ENCODE measurements at regions not wholly inside any gene's neighbourhood (a gene's known extent, or its start where the extent isn't known, plus 50 kb on each side); places are given as distances from the start of the nearest gene placed in this dataset.
"Not testable (repeated sequence)": the region's sequence is repeated elsewhere in the genome, so short reads cannot be mapped to it uniquely, and the experiment has no call there.

DNA sequence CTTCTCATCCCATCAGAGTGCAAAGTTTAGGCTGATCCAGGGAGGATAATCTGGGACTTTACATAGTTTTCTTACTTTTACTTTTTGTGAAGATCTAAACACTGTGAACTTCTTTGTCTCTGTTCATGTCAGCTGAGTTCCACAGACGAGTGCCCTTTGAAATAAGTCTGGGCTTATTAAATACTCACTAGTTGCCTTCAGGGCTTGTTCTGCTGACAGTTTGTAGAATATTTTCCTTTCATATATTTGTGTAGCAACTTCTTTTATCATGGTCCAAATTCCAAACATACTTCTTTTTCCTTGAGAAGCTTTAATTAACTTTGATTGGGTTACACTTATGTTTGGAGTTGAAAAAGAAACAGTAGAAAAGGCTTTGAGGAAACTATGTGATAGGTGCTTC, 109.6 kb downstream of the SH2D1A start:
- no peak overlapping the region for H3K27ac Mint-ChIP-seq (ENCODE audit: unreplicated experiment)
- H3K27me3 Mint-ChIP-seq (ENCODE audit: unreplicated experiment): no peaks in the 10 kb centered on the region
- no peaks in the 10 kb centered on the region for H3K4me1 Mint-ChIP-seq (ENCODE audit: unreplicated experiment)
- no peak overlapping the region for H3K4me3 Mint-ChIP-seq (ENCODE audit: unreplicated experiment)
- H3K9me3 Mint-ChIP-seq (ENCODE audit: unreplicated experiment): no peaks in the 10 kb centered on the region
- H3K36me3 Mint-ChIP-seq (ENCODE audit: low read depth, unreplicated experiment): no peaks in the 10 kb centered on the region
- DNase-seq (ENCODE audit: low spot score): no peak
- TF ChIP-seq, protein P1, sequence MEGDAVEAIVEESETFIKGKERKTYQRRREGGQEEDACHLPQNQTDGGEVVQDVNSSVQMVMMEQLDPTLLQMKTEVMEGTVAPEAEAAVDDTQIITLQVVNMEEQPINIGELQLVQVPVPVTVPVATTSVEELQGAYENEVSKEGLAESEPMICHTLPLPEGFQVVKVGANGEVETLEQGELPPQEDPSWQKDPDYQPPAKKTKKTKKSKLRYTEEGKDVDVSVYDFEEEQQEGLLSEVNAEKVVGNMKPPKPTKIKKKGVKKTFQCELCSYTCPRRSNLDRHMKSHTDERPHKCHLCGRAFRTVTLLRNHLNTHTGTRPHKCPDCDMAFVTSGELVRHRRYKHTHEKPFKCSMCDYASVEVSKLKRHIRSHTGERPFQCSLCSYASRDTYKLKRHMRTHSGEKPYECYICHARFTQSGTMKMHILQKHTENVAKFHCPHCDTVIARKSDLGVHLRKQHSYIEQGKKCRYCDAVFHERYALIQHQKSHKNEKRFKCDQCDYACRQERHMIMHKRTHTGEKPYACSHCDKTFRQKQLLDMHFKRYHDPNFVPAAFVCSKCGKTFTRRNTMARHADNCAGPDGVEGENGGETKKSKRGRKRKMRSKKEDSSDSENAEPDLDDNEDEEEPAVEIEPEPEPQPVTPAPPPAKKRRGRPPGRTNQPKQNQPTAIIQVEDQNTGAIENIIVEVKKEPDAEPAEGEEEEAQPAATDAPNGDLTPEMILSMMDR (IDR thresholded peaks at IDR 0.05; ENCODE audit: unreplicated experiment): no peak

DNA sequence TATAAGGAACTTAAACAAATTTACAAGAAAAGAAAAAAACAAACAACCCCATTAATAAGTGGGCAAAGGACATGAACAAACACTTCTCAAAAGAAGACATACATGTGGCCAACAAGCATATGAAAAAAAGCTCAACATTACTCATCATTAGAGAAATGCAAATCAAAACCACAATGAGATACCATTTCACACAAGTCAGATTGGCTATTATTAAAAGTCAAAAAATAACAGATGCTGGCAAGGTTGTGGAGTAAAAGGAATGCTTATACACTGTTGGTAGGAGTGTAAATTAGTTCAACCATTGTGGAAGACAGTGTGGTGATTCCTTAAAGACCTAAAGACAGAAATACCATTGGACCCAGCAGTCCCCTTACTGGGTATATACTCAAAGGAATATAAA, 113.5 kb downstream of the SH2D1A start:
- H3K27ac Mint-ChIP-seq (ENCODE audit: unreplicated experiment); H3K36me3 Mint-ChIP-seq (ENCODE audit: low read depth, unreplicated experiment); H3K4me1 Mint-ChIP-seq (ENCODE audit: unreplicated experiment); H3K9me3 Mint-ChIP-seq (ENCODE audit: unreplicated experiment); DNase-seq (ENCODE audit: low spot score); H3K4me3 Mint-ChIP-seq (ENCODE audit: unreplicated experiment); H3K27me3 Mint-ChIP-seq (ENCODE audit: unreplicated experiment): not testable (repeated sequence)

DNA sequence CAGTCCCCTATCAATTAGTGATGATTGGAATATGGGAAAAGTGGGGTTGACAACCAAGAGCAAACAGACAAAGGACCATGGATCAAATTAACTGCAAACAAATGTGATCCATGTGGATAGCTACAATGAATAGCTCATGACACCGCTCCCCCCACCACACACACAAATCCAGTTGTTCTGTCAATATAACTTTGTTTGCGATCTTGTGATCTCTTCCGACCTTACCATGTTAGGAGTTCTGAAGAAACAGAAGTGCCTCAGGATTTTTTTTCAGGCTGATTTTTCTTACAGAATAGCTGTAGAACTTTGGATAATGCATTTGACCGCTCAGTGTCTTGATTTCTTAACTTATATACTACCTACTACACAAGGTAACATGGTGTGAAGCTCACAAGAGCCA, 116.6 kb downstream of the SH2D1A start:
- Mint-ChIP-seq H3K4me3 (ENCODE audit: unreplicated experiment) (no peak overlapping the region), H3K4me1 (ENCODE audit: unreplicated experiment) (no peaks in the 10 kb centered on the region), H3K27ac (ENCODE audit: unreplicated experiment) (no peak overlapping the region), H3K27me3 (ENCODE audit: unreplicated experiment) (no peaks in the 10 kb centered on the region), H3K36me3 (ENCODE audit: low read depth, unreplicated experiment) (no peaks in the 10 kb centered on the region), H3K9me3 (ENCODE audit: unreplicated experiment) (no peaks in the 10 kb centered on the region)
- no peak for DNase-seq (ENCODE audit: low spot score)
- TF ChIP-seq, protein P1 (IDR thresholded peaks at IDR 0.05; ENCODE audit: unreplicated experiment): no peak

DNA sequence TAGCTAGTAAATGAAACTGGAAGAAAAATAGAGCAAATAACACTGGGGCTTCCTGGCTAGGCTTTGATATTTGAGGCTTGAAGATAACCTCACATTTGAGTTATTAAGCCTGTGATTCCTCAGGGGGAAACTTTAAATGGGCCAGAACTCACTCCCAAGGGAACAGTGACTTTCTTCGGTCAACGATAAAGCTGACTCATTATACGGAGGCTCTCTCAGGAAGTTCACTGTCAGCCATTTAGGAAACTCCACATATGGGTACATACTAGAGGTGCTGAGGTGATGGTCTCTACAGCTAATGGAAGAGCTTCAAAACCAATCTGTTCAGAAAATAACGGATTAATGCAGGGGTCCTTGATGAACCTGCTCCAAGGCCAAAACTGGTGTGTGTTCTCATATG, 120.8 kb downstream of the SH2D1A start:
- no peaks in the 10 kb centered on the region for H3K27me3 Mint-ChIP-seq (ENCODE audit: unreplicated experiment)
- TF ChIP-seq, protein P1 (IDR thresholded peaks at IDR 0.05; ENCODE audit: unreplicated experiment): no peak
- no peaks in the 10 kb centered on the region for H3K4me1 Mint-ChIP-seq (ENCODE audit: unreplicated experiment)
- no peaks in the 10 kb centered on the region for H3K9me3 Mint-ChIP-seq (ENCODE audit: unreplicated experiment)
- H3K36me3 Mint-ChIP-seq (ENCODE audit: low read depth, unreplicated experiment): no peaks in the 10 kb centered on the region
- H3K27ac Mint-ChIP-seq (ENCODE audit: unreplicated experiment): no peak overlapping the region
- no peak overlapping the region for H3K4me3 Mint-ChIP-seq (ENCODE audit: unreplicated experiment)
- no peak for DNase-seq (ENCODE audit: low spot score)

DNA sequence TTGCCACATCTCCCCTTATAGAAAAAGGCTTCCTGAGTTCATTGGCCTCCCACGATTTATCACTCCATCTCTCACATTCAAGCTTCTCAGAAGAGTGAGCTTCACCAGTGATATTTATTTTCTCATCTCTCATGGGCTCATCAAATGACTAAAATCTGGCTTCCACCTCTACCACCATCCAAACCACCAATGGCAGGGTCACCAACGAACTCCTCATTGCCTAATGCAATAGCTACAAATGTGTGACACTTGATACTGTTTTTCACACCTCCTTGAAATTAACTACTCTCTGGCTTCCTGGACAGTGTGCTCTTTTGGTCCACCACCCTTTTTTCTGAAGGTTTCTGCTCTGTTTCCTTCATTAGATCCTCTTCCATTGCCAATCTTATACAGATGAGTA, 129.0 kb downstream of the SH2D1A start:
- Mint-ChIP-seq H3K36me3 (ENCODE audit: low read depth, unreplicated experiment) (no peaks in the 10 kb centered on the region), H3K4me1 (ENCODE audit: unreplicated experiment) (no peaks in the 10 kb centered on the region), H3K27ac (ENCODE audit: unreplicated experiment) (no peak overlapping the region), H3K27me3 (ENCODE audit: unreplicated experiment) (no peaks in the 10 kb centered on the region), H3K4me3 (ENCODE audit: unreplicated experiment) (no peak overlapping the region), H3K9me3 (ENCODE audit: unreplicated experiment) (no peaks in the 10 kb centered on the region)
- TF ChIP-seq, protein P1 (IDR thresholded peaks at IDR 0.05; ENCODE audit: unreplicated experiment): no peak
- no peak for DNase-seq (ENCODE audit: low spot score)

DNA sequence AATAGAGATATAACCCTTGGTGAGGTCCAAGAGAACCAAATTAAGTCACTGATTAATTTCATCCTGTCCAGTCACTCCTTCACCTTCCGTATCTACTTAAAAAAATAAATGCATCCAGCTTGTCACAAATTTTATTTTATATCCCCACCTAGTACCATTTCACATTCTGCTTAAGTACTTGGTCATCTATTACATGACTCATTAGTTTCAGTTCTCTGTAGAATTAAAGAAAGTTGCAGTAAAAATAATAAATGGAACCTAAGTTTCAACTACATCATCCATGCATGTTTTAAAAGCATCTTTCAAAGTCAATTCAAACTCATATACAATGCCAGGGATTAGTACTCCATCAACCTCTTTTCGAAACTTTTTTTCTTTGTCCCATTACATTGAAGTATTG, 130.2 kb downstream of the SH2D1A start:
- no peak for DNase-seq (ENCODE audit: low spot score)
- peaks cover 1% of the 10 kb centered on the region for H3K27me3 Mint-ChIP-seq (ENCODE audit: unreplicated experiment)
- H3K9me3 Mint-ChIP-seq (ENCODE audit: unreplicated experiment): no peaks in the 10 kb centered on the region
- H3K4me1 Mint-ChIP-seq (ENCODE audit: unreplicated experiment): no peaks in the 10 kb centered on the region
- TF ChIP-seq, protein P1 (IDR thresholded peaks at IDR 0.05; ENCODE audit: unreplicated experiment): no peak
- H3K36me3 Mint-ChIP-seq (ENCODE audit: low read depth, unreplicated experiment): no peaks in the 10 kb centered on the region
- H3K27ac Mint-ChIP-seq (ENCODE audit: unreplicated experiment): no peak overlapping the region
- no peak overlapping the region for H3K4me3 Mint-ChIP-seq (ENCODE audit: unreplicated experiment)
